Common myeloid progenitor, CD34-positive (primary cell): ENCODE measurements at regions not wholly inside any gene's neighbourhood (a gene's known extent, or its start where the extent isn't known, plus 50 kb on each side); places are given as distances from the start of the nearest gene placed in this dataset.

Experiments used
- CTCF ChIA-PET: fragments of 350-600 bp; sonication (Branson Sonifier 250); formaldehyde crosslinking; loops from one replicate; lab custom pipeline; 2021; ENCODE audit warnings: antibody characterized with exemption; lab: Charles Lee
- POLR2A ChIA-PET: fragments of 350-600 bp; sonication (Branson Sonifier 250); formaldehyde crosslinking; loops from one replicate; lab custom pipeline; 2021; ENCODE audit warnings: antibody characterized with exemption; lab: Charles Lee
- DNase-seq, 3 donors: peaks; one replicate each; pipeline versions ENCODE4 v3.0.0 to v3.0.0-alpha.2; 2013
- H3K27ac ChIP-seq, 2 experiments: 1 replicate in 1 of 2; 2 replicates in 1 of 2; pipeline ENCODE4 v1.7.0; 2013; ENCODE audit warnings: inconsistent platforms in 2 of 2, low read length in 2 of 2, mild to moderate bottlenecking in 2 of 2, low read depth in 1 of 2, moderate library complexity in 1 of 2; ENCODE audit not compliant: severe bottlenecking in 2 of 2, insufficient read depth in 1 of 2, poor library complexity in 1 of 2
- H3K27me3 ChIP-seq, 5 experiments: replicated peaks in 2 of 5; 1 replicate in 3 of 5; 2 replicates in 2 of 5; pipeline versions ENCODE4 v1.6.1 to v1.7.0; 2013; ENCODE audit warnings: low read length in 4 of 5, mild to moderate bottlenecking in 2 of 5, moderate library complexity in 2 of 5, inconsistent platforms in 1 of 5; ENCODE audit not compliant: insufficient read depth in 5 of 5, control insufficient read depth in 4 of 5
- H3K36me3 ChIP-seq, 4 experiments: 1 replicate in 2 of 4; 2 replicates in 2 of 4; pipeline versions ENCODE4 v1.6.1 to v1.7.0; 2013; ENCODE audit warnings: low read length in 3 of 4, control low read depth in 1 of 4, mild to moderate bottlenecking in 1 of 4; ENCODE audit not compliant: control insufficient read depth in 4 of 4, insufficient read depth in 4 of 4
- H3K4me1 ChIP-seq, 4 experiments: 1 replicate in 3 of 4; 2 replicates in 1 of 4; pipeline versions ENCODE4 v1.6.1 to v1.7.1; 2013; ENCODE audit warnings: low read length in 3 of 4, mild to moderate bottlenecking in 3 of 4, control low read depth in 1 of 4, inconsistent platforms in 1 of 4, moderate library complexity in 1 of 4; ENCODE audit not compliant: control insufficient read depth in 4 of 4, insufficient read depth in 4 of 4; ENCODE audit errors: control extremely low read depth in 1 of 4
- H3K4me3 ChIP-seq, 7 experiments: 1 replicate in 4 of 7; 2 replicates in 3 of 7; pipeline versions ENCODE4 v1.5.1 to v1.7.0; 2013; ENCODE audit warnings: mild to moderate bottlenecking in 7 of 7, low read length in 6 of 7, moderate library complexity in 6 of 7, inconsistent platforms in 2 of 7, low read depth in 2 of 7, control low read depth in 1 of 7; ENCODE audit not compliant: insufficient read depth in 4 of 7, control insufficient read depth in 1 of 7; ENCODE audit errors: extremely low read depth in 1 of 7
- H3K9me3 ChIP-seq, 5 experiments: 1 replicate in 4 of 5; 2 replicates in 1 of 5; pipeline versions ENCODE4 v1.6.1 to v1.7.1; 2013; ENCODE audit warnings: low read length in 4 of 5, mild to moderate bottlenecking in 2 of 5, inconsistent platforms in 1 of 5, low read depth in 1 of 5, moderate library complexity in 1 of 5; ENCODE audit not compliant: control insufficient read depth in 4 of 5, insufficient read depth in 2 of 5; ENCODE audit errors: control extremely low read depth in 1 of 5
- WGBS: methylation state at CpG from one replicate; pipeline ENCODE4 v1.1.5; 2013; ENCODE audit not compliant: insufficient coverage; 5-methylcytosine and 5-hydroxymethylcytosine counted together

DNA sequence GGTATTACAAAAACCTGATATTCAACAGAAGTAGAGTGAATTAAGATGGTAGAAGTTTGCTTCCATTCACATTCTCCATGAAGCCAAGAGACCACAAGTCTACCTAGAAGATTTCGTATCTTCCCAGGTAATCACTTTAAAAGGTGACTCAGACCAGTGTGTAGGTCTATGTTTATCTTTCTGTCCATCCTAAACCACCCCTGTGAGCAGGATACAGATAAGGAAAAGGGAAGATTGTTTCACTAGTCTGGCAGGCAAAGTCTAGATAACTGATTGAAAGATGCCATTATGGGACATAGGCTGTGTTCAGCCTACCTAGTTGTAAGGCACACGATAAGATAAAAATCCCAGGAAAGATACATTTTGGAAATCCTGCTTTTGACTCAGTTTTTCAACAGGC is 244.3 kb upstream of the NWD2 start:
- 100% methylated on average over 1 of the region's 2 CpGs for WGBS
- CTCF ChIA-PET: no interaction called here
- H3K27ac ChIP-seq: no peak overlapping the region
- no peaks in the 10 kb centered on the region for H3K27me3 ChIP-seq
- POLR2A ChIA-PET: no interaction called here
- no peak for DNase-seq
- no peaks in the 10 kb centered on the region for H3K36me3 ChIP-seq
- no peaks in the 10 kb centered on the region for H3K9me3 ChIP-seq
- no peaks in the 10 kb centered on the region for H3K4me1 ChIP-seq
- no peak overlapping the region for H3K4me3 ChIP-seq

- H3K4me1 ChIP-seq: no peaks in the 10 kb centered on the region
- POLR2A ChIA-PET: no interaction called here
Measured at GRCh38 chr4:37001688-37002436, 242.7 kb upstream of the NWD2 start.

DNA sequence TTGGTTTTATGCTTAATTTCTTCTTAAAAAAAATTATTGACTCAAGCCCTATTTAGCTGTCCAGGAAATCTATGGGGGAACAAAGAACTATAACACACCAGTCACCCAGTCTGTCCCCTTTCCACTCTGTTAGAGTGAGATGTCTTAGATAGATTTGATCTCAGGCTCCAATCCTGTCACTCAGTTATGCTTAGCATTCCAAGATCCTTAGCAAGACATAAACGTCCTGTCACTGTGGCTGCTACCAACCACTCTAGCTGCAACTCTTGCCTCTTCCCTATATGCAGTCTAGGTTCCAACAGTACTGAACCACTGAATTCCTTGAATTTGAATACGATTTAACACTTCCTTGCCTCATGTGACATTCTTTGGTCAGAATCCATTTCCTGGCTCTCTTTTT is 241.9 kb upstream of the NWD2 start:
- H3K27me3 ChIP-seq: no peaks in the 10 kb centered on the region
- H3K4me3 ChIP-seq: no peak overlapping the region
- H3K36me3 ChIP-seq: no peaks in the 10 kb centered on the region
- no peak overlapping the region for H3K27ac ChIP-seq
- POLR2A ChIA-PET: no interaction called here
- no peaks in the 10 kb centered on the region for H3K9me3 ChIP-seq
- DNase-seq: no peak
- CTCF ChIA-PET: no interaction called here
- H3K4me1 ChIP-seq: no peaks in the 10 kb centered on the region
- 100% methylated on average over 1 of the region's 2 CpGs for WGBS

More at GRCh38 chr4:37001688-37002436, 242.7 kb upstream of the NWD2 start:
- DNase-seq: no peak
- Histone ChIP-seq H3K27ac (no peak overlapping the region), H3K9me3 (no peaks in the 10 kb centered on the region), H3K27me3 (no peaks in the 10 kb centered on the region), H3K4me3 (no peak overlapping the region), H3K36me3 (no peaks in the 10 kb centered on the region)
- CTCF ChIA-PET: no interaction called here
- WGBS: 98% methylated on average over 26 of the region's 30 CpGs

DNA sequence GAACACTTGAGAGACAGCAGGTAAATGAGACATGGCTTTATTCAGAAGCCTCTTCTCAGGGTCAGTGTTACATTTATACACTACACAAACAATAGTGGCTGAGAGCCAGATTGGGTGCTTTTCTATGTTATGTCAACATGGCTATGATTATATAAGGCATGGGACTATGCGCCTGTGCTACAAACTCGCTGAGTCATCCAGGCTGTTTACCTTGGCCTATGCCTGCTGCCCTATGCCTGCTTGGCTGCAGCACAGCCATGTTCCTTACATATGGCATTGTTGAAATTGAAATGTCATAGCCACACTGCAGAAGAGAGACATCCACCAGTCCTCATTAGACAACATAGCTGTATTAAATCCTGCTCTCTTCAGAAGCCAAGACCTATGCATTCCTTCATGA is 236.3 kb upstream of the NWD2 start:
- Histone ChIP-seq H3K27me3 (no peaks in the 10 kb centered on the region), H3K4me1 (no peaks in the 10 kb centered on the region), H3K4me3 (no peak overlapping the region), H3K27ac (no peak overlapping the region), H3K9me3 (no peaks in the 10 kb centered on the region), H3K36me3 (no peaks in the 10 kb centered on the region)
- no peak for DNase-seq
- CTCF ChIA-PET: no interaction called here
- POLR2A ChIA-PET: no interaction called here
- whole genome bisulfite sequencing: 46% methylated on average over 2 of the region's 2 CpGs

- Histone ChIP-seq H3K4me1 (no peaks in the 10 kb centered on the region), H3K27ac (no peak overlapping the region), H3K4me3 (no peak overlapping the region), H3K9me3 (no peaks in the 10 kb centered on the region), H3K36me3 (no peaks in the 10 kb centered on the region), H3K27me3 (no peaks in the 10 kb centered on the region)
- POLR2A ChIA-PET: no interaction called here
- CTCF ChIA-PET: no interaction called here
- DNase-seq: no peak
Measured at GRCh38 chr4:37014584-37014983, 230.0 kb upstream of the NWD2 start.

DNA sequence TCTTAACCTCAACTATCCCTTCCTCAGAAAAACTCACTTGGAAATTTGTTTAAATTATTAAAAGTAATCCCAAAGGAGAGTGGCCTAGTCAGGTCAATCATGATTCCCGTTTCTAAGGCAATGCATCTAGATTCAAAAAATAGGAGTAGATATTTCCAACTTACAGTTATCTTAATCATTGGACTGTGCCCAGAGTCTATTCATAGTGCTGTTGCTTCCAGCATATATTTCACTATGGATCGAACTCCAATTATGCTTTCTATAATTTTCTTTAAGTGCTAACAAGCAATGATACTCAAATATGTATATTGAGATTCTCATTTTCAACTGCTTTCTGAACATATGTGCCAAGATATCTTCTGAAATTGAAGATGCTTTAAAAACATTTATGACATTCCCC is 229.2 kb upstream of the NWD2 start:
- H3K4me1 ChIP-seq: no peaks in the 10 kb centered on the region
- no peaks in the 10 kb centered on the region for H3K27me3 ChIP-seq
- WGBS: no CpG with 5 or more reads among the region's 2 CpGs
- POLR2A ChIA-PET: no interaction called here
- CTCF ChIA-PET: no interaction called here
- H3K36me3 ChIP-seq: no peaks in the 10 kb centered on the region
- no peaks in the 10 kb centered on the region for H3K9me3 ChIP-seq
- H3K27ac ChIP-seq: no peak overlapping the region
- no peak for DNase-seq
- H3K4me3 ChIP-seq: no peak overlapping the region

- DNase-seq: no peak
- WGBS: no CpG with 5 or more reads among the region's 1 CpG
- Histone ChIP-seq H3K4me1 (no peaks in the 10 kb centered on the region), H3K9me3 (no peaks in the 10 kb centered on the region), H3K4me3 (no peak overlapping the region), H3K36me3 (no peaks in the 10 kb centered on the region), H3K27ac (no peak overlapping the region), H3K27me3 (no peaks in the 10 kb centered on the region)
- CTCF ChIA-PET: no interaction called here
- POLR2A ChIA-PET: no interaction called here
Measured at GRCh38 chr4:37023504-37023903, 221.0 kb upstream of the NWD2 start.
